GM23338 (cell line): ENCODE measurements at regions not wholly inside any gene's neighbourhood (a gene's known extent, or its start where the extent isn't known, plus 50 kb on each side); places are given as distances from the start of the nearest gene placed in this dataset.

Experiments used
- ATAC-seq: fragments of 200-7000 bp; cut with Tn5 transposase; 3 replicates; pipeline ENCODE4 v1.9.1; 2020
- DNase-seq: peaks from one replicate; pipeline ENCODE4 v3.0.0-alpha.2; 2015; ENCODE audit warnings: low spot score
- H2AFZ ChIP-seq: fragments of 200-600 bp; sonication (generic); 2 replicates; pipeline ENCODE4 v1.8.0; 2016; ENCODE audit warnings: antibody characterized with exemption, mild to moderate bottlenecking, moderate library complexity
- H3F3A ChIP-seq: fragments of 200-600 bp; sonication (generic); replicated peaks from 2 replicates; pipeline ENCODE4 v1.8.0; 2017; ENCODE audit warnings: antibody characterized with exemption, mixed run types, low read depth
- H3K27ac ChIP-seq: fragments of 200-600 bp; sonication (generic); 2 replicates; pipeline ENCODE4 v1.6.1; 2016; ENCODE audit warnings: low read depth
- H3K27me3 ChIP-seq: fragments of 200-600 bp; sonication (generic); 2 replicates; pipeline ENCODE4 v1.8.0; 2016; ENCODE audit warnings: mild to moderate bottlenecking, mixed run types, moderate library complexity; ENCODE audit not compliant: insufficient read depth
- H3K36me3 ChIP-seq: fragments of 200-600 bp; sonication (generic); 2 replicates; pipeline ENCODE4 v1.8.0; 2016; ENCODE audit warnings: mild to moderate bottlenecking; ENCODE audit not compliant: insufficient read depth
- H3K4me1 ChIP-seq: fragments of 200-600 bp; sonication (generic); 2 replicates; pipeline ENCODE4 v1.8.0; 2016; ENCODE audit warnings: mild to moderate bottlenecking, moderate library complexity; ENCODE audit not compliant: insufficient read depth
- H3K4me2 ChIP-seq: fragments of 200-600 bp; sonication (generic); 2 replicates; pipeline ENCODE4 v1.7.1; 2017; ENCODE audit warnings: mixed run types
- H3K4me3 ChIP-seq: fragments of 200-600 bp; sonication (generic); 2 replicates; pipeline ENCODE4 v1.6.1; 2016; ENCODE audit warnings: mixed run types
- H3K79me2 ChIP-seq: fragments of 200-600 bp; sonication (generic); replicated peaks from 2 replicates; pipeline ENCODE4 v1.8.0; 2017; ENCODE audit warnings: mild to moderate bottlenecking; ENCODE audit not compliant: insufficient read depth
- H3K9me2 ChIP-seq: fragments of 200-600 bp; sonication (generic); 2 replicates; pipeline ENCODE4 v1.8.0; 2017; ENCODE audit not compliant: insufficient read depth
- H4K20me1 ChIP-seq: fragments of 200-600 bp; sonication (generic); replicated peaks from 2 replicates; pipeline ENCODE4 v1.8.0; 2017; ENCODE audit warnings: mild to moderate bottlenecking; ENCODE audit not compliant: insufficient read depth
- H3K27ac Mint-ChIP-seq: 2 replicates; pipeline ENCODE4 v1.8.0; 2020; ENCODE audit warnings: inconsistent platforms, mild to moderate bottlenecking, moderate library complexity, mixed read lengths
- H3K27me3 Mint-ChIP-seq: 3 replicates; pipeline ENCODE4 v1.8.0; 2022; ENCODE audit warnings: low read depth, mild to moderate bottlenecking, moderate library complexity, mixed read lengths, inconsistent platforms; ENCODE audit not compliant: insufficient read depth, poor library complexity
- H3K36me3 Mint-ChIP-seq: 3 replicates; pipeline ENCODE4 v1.8.0; 2021; ENCODE audit warnings: low read depth, mild to moderate bottlenecking, inconsistent platforms, moderate library complexity, mixed read lengths
- H3K4me1 Mint-ChIP-seq: 3 replicates; pipeline ENCODE4 v1.8.0; 2020; ENCODE audit warnings: mild to moderate bottlenecking, inconsistent platforms, mixed read lengths
- H3K4me3 Mint-ChIP-seq: 3 replicates; pipeline ENCODE4 v1.8.0; 2021; ENCODE audit warnings: moderate library complexity, mild to moderate bottlenecking, inconsistent platforms, mixed read lengths
- H3K9me3 Mint-ChIP-seq: 3 replicates; pipeline ENCODE4 v1.8.0; 2020; ENCODE audit warnings: moderate library complexity, mild to moderate bottlenecking, inconsistent platforms, mixed read lengths
- CREB1 ChIP-seq: fragments of 250-450 bp; sonication (Bioruptor Pico); IDR thresholded peaks from 2 replicates; pipeline ENCODE4 v1.5.0; 2020; ENCODE audit warnings: low read depth, mild to moderate bottlenecking, moderate library complexity
- CTCF ChIP-seq, 2 experiments: fragments of 200-600 bp in 1 of 2; sonication (generic) in 1 of 2; conservative IDR thresholded peaks; 2 replicates each; pipeline versions ENCODE4 v1.5.1 to v1.6.1; 2016 to 2017; ENCODE audit warnings: antibody characterized with exemption in 2 of 2, low read depth in 2 of 2, mild to moderate bottlenecking in 2 of 2, moderate library complexity in 1 of 2
- ETS1 ChIP-seq: IDR thresholded peaks from 2 replicates; pipeline ENCODE4 v1.6.1; 2016; ENCODE audit warnings: antibody characterized with exemption
- EZH2 ChIP-seq: fragments of 200-600 bp; sonication (generic); IDR thresholded peaks from one replicate; pipeline ENCODE4 v1.8.0; 2017; ENCODE audit warnings: antibody characterized with exemption, mild to moderate bottlenecking, low read depth; ENCODE audit not compliant: unreplicated experiment
- EZH2phosphoT487 ChIP-seq: fragments of 200-600 bp; sonication (generic); IDR thresholded peaks from one replicate; pipeline ENCODE4 v1.8.1; 2018; ENCODE audit warnings: antibody characterized with exemption; ENCODE audit not compliant: unreplicated experiment
- JUNB ChIP-seq: IDR thresholded peaks from one replicate; pipeline ENCODE4 v1.6.1; 2016; ENCODE audit warnings: antibody characterized with exemption; ENCODE audit not compliant: unreplicated experiment
- NANOG ChIP-seq: IDR thresholded peaks from 2 replicates; pipeline ENCODE4 v1.6.1; 2016; ENCODE audit warnings: antibody characterized with exemption, borderline replicate concordance
- REST ChIP-seq: IDR thresholded peaks from one replicate; pipeline ENCODE4 v1.6.1; 2018; ENCODE audit warnings: antibody characterized with exemption; ENCODE audit not compliant: unreplicated experiment
- STAT1 ChIP-seq: IDR thresholded peaks from one replicate; pipeline ENCODE4 v1.6.1; 2016; ENCODE audit warnings: antibody characterized with exemption; ENCODE audit not compliant: unreplicated experiment
- ZNF114 ChIP-seq: fragments of 250-450 bp; sonication (Bioruptor Pico); IDR thresholded peaks from 2 replicates; pipeline ENCODE4 v1.5.0; 2020; ENCODE audit warnings: mild to moderate bottlenecking, moderate library complexity
- ZNF331 ChIP-seq: fragments of 250-450 bp; sonication (Bioruptor Pico); IDR thresholded peaks from 2 replicates; pipeline ENCODE4 v1.5.0; 2020; ENCODE audit warnings: low read depth, mild to moderate bottlenecking, moderate library complexity
- ZNF462 ChIP-seq: fragments of 250-450 bp; sonication (Bioruptor Pico); IDR thresholded peaks from 2 replicates; pipeline ENCODE4 v1.5.0; 2020; ENCODE audit warnings: mild to moderate bottlenecking, moderate library complexity

DNA sequence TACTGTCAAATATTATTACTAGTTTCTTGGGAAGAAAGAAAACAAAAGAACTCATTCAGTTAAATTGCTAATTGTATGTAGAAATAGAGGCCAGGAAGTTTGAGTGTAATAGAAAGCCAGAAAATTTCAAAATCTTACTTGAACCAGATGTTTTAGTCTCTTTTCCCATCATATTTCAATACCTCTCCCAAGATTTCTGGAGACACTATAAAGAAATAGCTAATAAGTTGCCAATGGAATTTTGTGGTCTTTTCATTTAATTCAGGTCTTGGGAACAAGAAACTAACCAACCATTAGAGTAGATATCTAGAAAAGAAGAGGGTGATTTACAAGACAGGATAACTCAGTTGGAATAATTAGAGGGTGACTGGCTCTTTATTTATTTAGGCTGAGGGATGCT is 112.2 kb downstream of the AGTR2 start:
- Histone ChIP-seq H3F3A (no peaks in the 10 kb centered on the region), H4K20me1 (no peaks in the 10 kb centered on the region), H3K79me2 (no peaks in the 10 kb centered on the region), H3K4me1 (peaks cover 12% of the 10 kb centered on the region), H3K27me3 (no peaks in the 10 kb centered on the region), H3K27ac (no peak overlapping the region), H3K36me3 (no peaks in the 10 kb centered on the region), H3K9me2 (no peaks in the 10 kb centered on the region), H3K4me3 (no peak overlapping the region), H3K4me2 (no peak overlapping the region), H2AFZ (no peak overlapping the region)
- no peak for TF ChIP-seq REST
- TF ChIP-seq EZH2: no peak
- TF ChIP-seq STAT1: no peak
- no peak for TF ChIP-seq ZNF331 (CRISPR knock-in tag)
- TF ChIP-seq NANOG: no peak
- no peak for TF ChIP-seq JUNB
- TF ChIP-seq ZNF114 (CRISPR knock-in tag): no peak
- TF ChIP-seq ZNF462 (CRISPR knock-in tag): no peak
- no peak for TF ChIP-seq ETS1
- TF ChIP-seq EZH2phosphoT487: no peak
- TF ChIP-seq CREB1 (CRISPR knock-in tag): no peak
- TF ChIP-seq CTCF (conservative IDR thresholded peaks at IDR 0.05; ENCODE audit: low read depth in 2 of 2): no peak
- ATAC-seq: no peak
- Mint-ChIP-seq H3K9me3 (peaks cover 4% of the 10 kb centered on the region; the same call in 1 of the 3 replicates), H3K4me1 (no peaks in the 10 kb centered on the region; the same call in 1 of the 3 replicates), H3K27me3 (no peaks in the 10 kb centered on the region), H3K36me3 (no peaks in the 10 kb centered on the region; the same call in 2 of the 3 replicates), H3K4me3 (no peak overlapping the region), H3K27ac (no peak overlapping the region)
- no peak for DNase-seq
